IMR-90 (cell line): ENCODE measurements at regions not wholly inside any gene's neighbourhood (a gene's known extent, or its start where the extent isn't known, plus 50 kb on each side); places are given as distances from the start of the nearest gene placed in this dataset.

Experiments
- ATAC-seq: fragments of 200-7000 bp; cut with Tn5 transposase; 2 replicates; pipeline ENCODE4 v1.9.1; 2020; ENCODE audit warnings: low read depth, mild to moderate bottlenecking, moderate library complexity
- BruUV-seq: library from RNA; stranded (reverse); fragments of 400-500 nt; replicated peaks from 2 replicates; lab custom pipeline; 2021; lab: Mats Ljungman, UMichigan
- CTCF ChIA-PET: fragments of 300-600 bp; formaldehyde crosslinking; extraction: SDS; loops from one replicate; lab custom pipeline; 2021; ENCODE audit warnings: antibody characterized with exemption; lab: Yijun Ruan, JAX
- POLR2A ChIA-PET: fragments of 300-600 bp; sonication (Branson Sonifier 250); formaldehyde crosslinking; loops from one replicate; lab custom pipeline; 2022; ENCODE audit warnings: antibody characterized with exemption; ENCODE audit not compliant: unreplicated experiment; lab: Charles Lee
- DNase-seq: peaks from one replicate; pipeline ENCODE4 v3.0.0; 2013
- H2AFZ ChIP-seq: replicated peaks from 2 replicates; pipeline ENCODE3; 2013; ENCODE audit warnings: low read length, mild to moderate bottlenecking; ENCODE audit not compliant: poor library complexity
- H2AK5ac ChIP-seq: 2 replicates; pipeline ENCODE4 v1.6.1; 2013; ENCODE audit warnings: low read depth, low read length, inconsistent platforms
- H2AK9ac ChIP-seq: replicated peaks from 2 replicates; pipeline ENCODE3; 2013; ENCODE audit warnings: mild to moderate bottlenecking, low read depth, low read length, moderate library complexity; ENCODE audit not compliant: poor library complexity
- H2BK120ac ChIP-seq: 2 replicates; pipeline ENCODE4 v1.6.1; 2013; ENCODE audit warnings: low read depth, low read length, inconsistent platforms
- H2BK15ac ChIP-seq: 3 replicates; pipeline ENCODE4 v1.6.1; 2013; ENCODE audit warnings: low read depth, low read length, inconsistent platforms
- H2BK20ac ChIP-seq: 2 replicates; pipeline ENCODE4 v1.6.1; 2013; ENCODE audit warnings: low read depth, mild to moderate bottlenecking, inconsistent platforms, low read length, moderate library complexity
- H2BK5ac ChIP-seq: 2 replicates; pipeline ENCODE4 v1.6.1; 2013; ENCODE audit warnings: mild to moderate bottlenecking, low read depth, low read length, inconsistent platforms; ENCODE audit not compliant: poor library complexity, severe bottlenecking
- H3K14ac ChIP-seq: replicated peaks from 2 replicates; pipeline ENCODE4 v1.6.1; 2013; ENCODE audit warnings: low read depth, low read length, inconsistent platforms
- H3K18ac ChIP-seq: 2 replicates; pipeline ENCODE4 v1.6.1; 2013; ENCODE audit warnings: low read depth, low read length, control low read depth
- H3K23ac ChIP-seq: 2 replicates; pipeline ENCODE4 v1.6.1; 2013; ENCODE audit warnings: low read depth, low read length, inconsistent platforms
- H3K27ac ChIP-seq: 2 replicates; pipeline ENCODE4 v1.5.1; 2013; ENCODE audit warnings: mild to moderate bottlenecking, control low read depth, low read length; ENCODE audit not compliant: insufficient read depth
- H3K27me3 ChIP-seq: 2 replicates; pipeline ENCODE4 v1.6.1; 2013; ENCODE audit warnings: low read length; ENCODE audit not compliant: control insufficient read depth, insufficient read depth
- H3K36me3 ChIP-seq: 2 replicates; pipeline ENCODE4 v1.6.1; 2013; ENCODE audit warnings: low read length, mixed read lengths; ENCODE audit not compliant: control insufficient read depth, insufficient read depth
- H3K4ac ChIP-seq: 2 replicates; pipeline ENCODE4 v1.6.1; 2013; ENCODE audit warnings: low read depth, low read length, inconsistent platforms
- H3K4me1 ChIP-seq: 2 replicates; pipeline ENCODE4 v1.6.1; 2013; ENCODE audit warnings: low read length, mixed read lengths; ENCODE audit not compliant: control insufficient read depth, insufficient read depth
- H3K4me2 ChIP-seq: 2 replicates; pipeline ENCODE4 v1.6.1; 2013; ENCODE audit warnings: low read depth, mild to moderate bottlenecking, control low read depth, low read length, moderate library complexity
- H3K4me3 ChIP-seq: 2 replicates; pipeline ENCODE4 v1.5.1; 2013; ENCODE audit warnings: low read depth, mild to moderate bottlenecking, control low read depth, low read length, moderate library complexity; ENCODE audit not compliant: insufficient read depth
- H3K56ac ChIP-seq: 2 replicates; pipeline ENCODE4 v1.6.1; 2013; ENCODE audit warnings: low read length, inconsistent platforms; ENCODE audit not compliant: insufficient read depth; ENCODE audit errors: extremely low read depth
- H3K79me1 ChIP-seq, 2 experiments: 2 replicates each; pipeline ENCODE4 v1.6.1; 2013; ENCODE audit warnings: low read length in 2 of 2, inconsistent platforms in 1 of 2, low read depth in 1 of 2
- H3K9ac ChIP-seq: 2 replicates; pipeline ENCODE4 v1.6.1; 2013; ENCODE audit warnings: low read depth, low read length, control low read depth
- H3K9me1 ChIP-seq: 2 replicates; pipeline ENCODE4 v1.6.1; 2013; ENCODE audit warnings: low read length, inconsistent platforms; ENCODE audit not compliant: insufficient read depth
- H3K9me3 ChIP-seq: 2 replicates; pipeline ENCODE4 v1.6.1; 2013; ENCODE audit warnings: low read length; ENCODE audit not compliant: control insufficient read depth, insufficient read depth
- H4K20me1 ChIP-seq: 2 replicates; pipeline ENCODE4 v1.6.1; 2013; ENCODE audit warnings: low read length, inconsistent platforms; ENCODE audit not compliant: insufficient read depth
- H4K5ac ChIP-seq: 2 replicates; pipeline ENCODE4 v1.6.1; 2013; ENCODE audit warnings: mild to moderate bottlenecking, low read depth, low read length, control low read depth
- H4K8ac ChIP-seq, 2 experiments: 2 replicates each; pipeline ENCODE4 v1.6.1; 2013; ENCODE audit warnings: low read depth in 2 of 2, low read length in 2 of 2, control low read depth in 1 of 2, inconsistent platforms in 1 of 2
- H4K91ac ChIP-seq: 2 replicates; pipeline ENCODE4 v1.6.1; 2013; ENCODE audit warnings: low read depth, low read length, inconsistent platforms; ENCODE audit not compliant: insufficient read depth
- CEBPB ChIP-seq: IDR thresholded peaks from 2 replicates; pipeline ENCODE4 v1.6.1; 2012; ENCODE audit warnings: low read depth, low read length, improper control_type of control experiment
- CTCF ChIP-seq: conservative IDR thresholded peaks from 2 replicates; pipeline ENCODE4 v1.5.1; 2012; ENCODE audit warnings: mild to moderate bottlenecking, low read depth, low read length, improper control_type of control experiment
- MXI1 ChIP-seq: IDR thresholded peaks from 2 replicates; pipeline ENCODE4 v1.6.1; 2012; ENCODE audit warnings: low read depth, mild to moderate bottlenecking, low read length, moderate library complexity, borderline replicate concordance
- WGBS, 2 experiments: methylation state at CpG; one replicate each; pipeline versions ENCODE4 v1.1.5 to v1.1.7; 2013; ENCODE audit warnings: missing lambda C conversion rate in 2 of 2; ENCODE audit not compliant: insufficient read length in 1 of 2; ENCODE audit errors: extremely low coverage in 2 of 2; 5-methylcytosine and 5-hydroxymethylcytosine counted together
- dilution Hi-C: fragments of 300-500 bp; cut with HindIII; formaldehyde crosslinking; loops from one replicate; pipeline ENCODE4 v1.14.3; 2018; ENCODE audit warnings: low sequenced_read_pairs; ENCODE audit not compliant: unreplicated experiment
- in situ Hi-C: fragments of 300-500 bp; cut with MboI; formaldehyde crosslinking; loops from 3 replicates; pipeline ENCODE4 v1.14.3; 2019; ENCODE audit warnings: low sequenced_read_pairs, inconsistent platforms, mixed read lengths
- intact Hi-C: fragments of 100-400 bp; cut with micrococcal nuclease; formaldehyde crosslinking; loops from 2 replicates; pipeline ENCODE4 v1.10.0; 2022

- Histone ChIP-seq H3K79me1 (no peaks in the 10 kb centered on the region), H2BK20ac (no peak overlapping the region), H3K27ac (no peak overlapping the region), H3K9me1 (no peaks in the 10 kb centered on the region), H3K27me3 (peaks cover 9% of the 10 kb centered on the region), H2BK15ac (no peak overlapping the region), H2AK9ac (no peak overlapping the region), H3K56ac (no peak overlapping the region), H3K14ac (no peak overlapping the region), H2BK5ac (no peak overlapping the region), H3K4me3 (no peak overlapping the region), H3K9me3 (no peaks in the 10 kb centered on the region), H2BK120ac (no peak overlapping the region), H4K91ac (no peak overlapping the region), H4K5ac (no peak overlapping the region), H3K4ac (no peak overlapping the region), H3K4me1 (no peaks in the 10 kb centered on the region), H4K8ac (no peak overlapping the region), H3K36me3 (no peaks in the 10 kb centered on the region), H3K9ac (no peak overlapping the region), H3K4me2 (no peak overlapping the region), H4K20me1 (no peaks in the 10 kb centered on the region), H3K18ac (no peak overlapping the region), H2AK5ac (no peak overlapping the region), H2AFZ (no peak overlapping the region), H3K23ac (no peak overlapping the region)
- TF ChIP-seq CTCF (no peak), MXI1 (no peak), CEBPB (no peak)
- dilution Hi-C loops (no loop called here), in situ Hi-C loops (no loop called here), intact Hi-C loops (no loop called here)
- CTCF ChIA-PET = no interaction called here
- DNase-seq = no peak
- BruUV-seq = no TSS peak
- WGBS, 2 experiments = no CpG with 5 or more reads among the region's 4 CpGs
- no peak for ATAC-seq
- POLR2A ChIA-PET = no interaction called here
Observed at GRCh38 chr2:64386676-64387075, 67.3 kb upstream of the LGALSL start.
